ENCODE measurements at regions not wholly inside any gene's neighbourhood (a gene's known extent, or its start where the extent isn't known, plus 50 kb on each side); places are given as distances from the start of the nearest gene placed in this dataset.

DNA sequence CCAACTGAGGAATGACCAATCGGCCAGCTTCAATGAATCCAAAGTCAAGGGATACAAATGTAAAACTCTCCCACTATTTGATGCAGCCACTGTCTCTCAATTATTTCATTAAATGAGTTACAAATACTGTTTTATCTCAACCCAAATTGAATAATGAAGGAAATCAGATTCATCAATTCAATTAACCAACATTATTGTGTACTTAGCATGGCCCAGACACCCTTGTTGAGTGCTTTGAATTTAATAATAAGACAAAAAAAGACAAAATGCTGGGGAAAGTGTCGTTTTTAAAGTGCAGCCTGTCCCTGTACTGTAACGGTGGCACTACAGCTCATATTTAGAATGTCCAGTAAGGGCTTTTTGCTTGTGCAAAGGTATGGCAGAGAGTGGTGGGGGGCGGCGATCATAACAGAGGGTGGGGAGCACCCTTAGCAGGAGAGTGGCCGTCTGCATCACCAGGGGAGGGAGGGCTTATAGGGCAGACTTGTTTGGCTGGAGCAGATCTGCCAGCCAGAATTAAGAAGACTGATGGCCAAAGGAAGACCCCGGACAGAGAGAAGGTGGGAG lies 123.8 kb upstream of the GALNT2 start:
- no peak overlapping the region for H3K4me3 ChIP-seq (ENCODE audit: low read depth, low read length)
- no peak for DNase-seq (ENCODE audit: low read depth)
- TF ChIP-seq, protein P1, sequence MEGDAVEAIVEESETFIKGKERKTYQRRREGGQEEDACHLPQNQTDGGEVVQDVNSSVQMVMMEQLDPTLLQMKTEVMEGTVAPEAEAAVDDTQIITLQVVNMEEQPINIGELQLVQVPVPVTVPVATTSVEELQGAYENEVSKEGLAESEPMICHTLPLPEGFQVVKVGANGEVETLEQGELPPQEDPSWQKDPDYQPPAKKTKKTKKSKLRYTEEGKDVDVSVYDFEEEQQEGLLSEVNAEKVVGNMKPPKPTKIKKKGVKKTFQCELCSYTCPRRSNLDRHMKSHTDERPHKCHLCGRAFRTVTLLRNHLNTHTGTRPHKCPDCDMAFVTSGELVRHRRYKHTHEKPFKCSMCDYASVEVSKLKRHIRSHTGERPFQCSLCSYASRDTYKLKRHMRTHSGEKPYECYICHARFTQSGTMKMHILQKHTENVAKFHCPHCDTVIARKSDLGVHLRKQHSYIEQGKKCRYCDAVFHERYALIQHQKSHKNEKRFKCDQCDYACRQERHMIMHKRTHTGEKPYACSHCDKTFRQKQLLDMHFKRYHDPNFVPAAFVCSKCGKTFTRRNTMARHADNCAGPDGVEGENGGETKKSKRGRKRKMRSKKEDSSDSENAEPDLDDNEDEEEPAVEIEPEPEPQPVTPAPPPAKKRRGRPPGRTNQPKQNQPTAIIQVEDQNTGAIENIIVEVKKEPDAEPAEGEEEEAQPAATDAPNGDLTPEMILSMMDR (IDR thresholded peaks at IDR 0.05; ENCODE audit: insufficient read depth, low read length), result no peak

- DNase-seq (ENCODE audit: low read depth), result no peak
- TF ChIP-seq, protein P1 (IDR thresholded peaks at IDR 0.05; ENCODE audit: insufficient read depth, low read length), result no peak
- no peak overlapping the region for H3K4me3 ChIP-seq (ENCODE audit: low read depth, low read length)
Observed at GRCh38 chr1:229943988-229944743, 122.9 kb upstream of the GALNT2 start.

DNA sequence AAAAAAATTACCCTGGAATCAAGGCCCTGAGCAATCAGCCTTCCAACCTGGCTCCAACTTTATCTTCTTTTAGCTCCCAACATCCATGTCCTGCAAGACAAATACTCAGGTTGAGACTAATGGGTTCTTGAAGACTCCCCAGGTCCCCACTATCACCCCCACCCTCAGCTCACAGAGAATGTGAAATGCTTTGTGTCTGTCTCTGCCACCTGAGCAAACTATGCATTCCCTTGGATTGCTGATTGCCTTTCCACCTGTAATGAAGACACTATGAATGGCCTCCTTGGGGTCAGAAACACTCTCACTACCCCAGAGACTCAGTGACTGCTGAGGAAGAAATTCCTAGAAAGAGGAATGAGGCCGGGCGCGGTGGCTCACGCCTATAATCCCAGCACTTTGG lies 121.2 kb upstream of the GALNT2 start:
- no peak overlapping the region for H3K4me3 ChIP-seq (ENCODE audit: low read depth, low read length)
- DNase-seq (ENCODE audit: low read depth), result no peak
- TF ChIP-seq, protein P1 (IDR thresholded peaks at IDR 0.05; ENCODE audit: insufficient read depth, low read length), result no peak

DNA sequence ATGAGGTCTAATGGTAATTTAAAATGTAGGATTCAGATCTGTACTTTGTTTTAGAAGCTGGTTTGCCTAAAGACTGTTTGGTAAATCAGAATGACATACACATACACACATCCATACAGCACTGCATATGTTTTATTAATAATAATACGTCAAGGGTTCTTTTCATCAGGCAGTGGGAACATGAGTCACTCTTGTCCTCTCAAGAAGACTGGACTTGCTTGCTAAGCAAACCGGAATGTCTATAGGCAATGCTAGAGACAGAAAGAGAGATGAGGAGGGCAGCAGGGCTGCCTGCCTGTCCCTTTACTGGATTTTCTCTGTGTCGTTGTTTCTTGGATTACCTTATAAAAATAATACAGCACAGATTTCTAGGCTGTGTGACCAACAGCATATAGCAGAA lies 119.1 kb upstream of the GALNT2 start:
- no peak overlapping the region for H3K4me3 ChIP-seq (ENCODE audit: low read depth, low read length)
- DNase-seq (ENCODE audit: low read depth), result no peak
- TF ChIP-seq, protein P1 (IDR thresholded peaks at IDR 0.05; ENCODE audit: insufficient read depth, low read length), result no peak

DNA sequence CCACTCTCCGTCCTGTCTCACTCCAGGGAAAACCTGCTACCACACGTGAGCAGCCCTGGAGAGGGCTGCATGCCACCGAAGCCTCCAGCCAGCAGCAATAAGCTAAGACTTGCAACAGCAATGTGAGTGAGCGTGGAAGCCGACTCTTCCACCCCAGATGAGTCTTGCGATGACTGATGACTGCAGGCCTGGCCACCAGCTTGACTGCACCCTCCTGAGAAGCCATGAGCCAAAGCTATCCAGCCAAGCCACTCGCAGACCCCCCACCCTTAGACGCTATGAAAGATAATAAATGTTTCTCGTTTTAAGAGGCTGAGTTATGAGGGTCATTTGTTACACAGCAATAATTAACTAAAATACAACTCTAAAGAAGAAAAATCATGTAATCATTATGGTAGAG lies 118.6 kb upstream of the GALNT2 start:
- H3K4me3 ChIP-seq (ENCODE audit: low read depth, low read length), result no peak overlapping the region
- DNase-seq (ENCODE audit: low read depth), result no peak
- TF ChIP-seq, protein P1 (IDR thresholded peaks at IDR 0.05; ENCODE audit: insufficient read depth, low read length), result no peak

GRCh38 chr1:229949500-229949899 lies 117.5 kb upstream of the GALNT2 start:
- no peak for DNase-seq (ENCODE audit: low read depth)
- no peak overlapping the region for H3K4me3 ChIP-seq (ENCODE audit: low read depth, low read length)
- TF ChIP-seq, protein P1 (IDR thresholded peaks at IDR 0.05; ENCODE audit: insufficient read depth, low read length), result no peak
